Astrocyte of the spinal cord (primary cell): ENCODE measurements at regions not wholly inside any gene's neighbourhood (a gene's known extent, or its start where the extent isn't known, plus 50 kb on each side); places are given as distances from the start of the nearest gene placed in this dataset.
A peak's percentile ranks its signal among the peaks of the same experiment; 100 is the strongest.

ENCODE experiments used
- DNase-seq: peaks from one replicate; pipeline ENCODE4 v3.0.0; 2011; ENCODE audit warnings: low read depth, low spot score
- H3K4me3 ChIP-seq: 2 replicates; pipeline ENCODE4 v1.5.1; 2011; ENCODE audit warnings: low read depth, mild to moderate bottlenecking, low read length, moderate library complexity
- in situ Hi-C: cut with HindIII; loops from 2 replicates; pipeline ENCODE4 v1.10.0; 2017; ENCODE audit warnings: low sequenced_read_pairs
- TF ChIP-seq, protein P1 (sequence below): IDR thresholded peaks from 2 replicates; pipeline ENCODE4 v1.5.1; 2012; ENCODE audit warnings: low read depth, mild to moderate bottlenecking, low read length, inconsistent platforms

DNA sequence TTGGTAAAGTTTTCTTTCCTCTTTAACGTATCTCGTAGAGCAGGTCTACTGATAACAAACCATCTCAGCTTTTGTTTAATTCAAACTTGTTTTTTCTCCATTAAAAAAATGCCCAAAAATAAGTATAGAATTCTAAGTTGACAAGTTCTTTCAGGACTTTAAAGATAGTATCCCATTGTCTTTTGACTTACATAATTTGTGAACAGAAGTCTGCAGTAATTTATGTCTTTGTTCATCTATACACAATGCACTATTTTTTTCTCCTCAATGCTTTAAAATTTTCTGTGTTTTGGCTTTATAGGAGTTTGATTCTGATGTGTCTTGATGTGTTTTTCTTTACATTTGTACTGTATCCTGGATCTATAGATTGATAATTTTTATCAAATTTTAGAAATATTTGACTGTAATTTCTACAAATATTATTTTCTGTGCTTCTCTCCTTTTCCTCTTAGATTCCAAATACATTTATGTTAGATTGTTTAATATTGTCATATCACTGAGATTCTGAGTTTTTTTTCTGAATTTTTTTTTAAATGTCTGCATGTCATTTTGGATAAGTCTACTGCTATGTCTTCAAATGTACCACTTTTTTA lies 143.3 kb downstream of the FTCDNL1 start:
- no peak overlapping the region for H3K4me3 ChIP-seq
- in situ Hi-C loops, result no loop called here
- TF ChIP-seq, protein P1, sequence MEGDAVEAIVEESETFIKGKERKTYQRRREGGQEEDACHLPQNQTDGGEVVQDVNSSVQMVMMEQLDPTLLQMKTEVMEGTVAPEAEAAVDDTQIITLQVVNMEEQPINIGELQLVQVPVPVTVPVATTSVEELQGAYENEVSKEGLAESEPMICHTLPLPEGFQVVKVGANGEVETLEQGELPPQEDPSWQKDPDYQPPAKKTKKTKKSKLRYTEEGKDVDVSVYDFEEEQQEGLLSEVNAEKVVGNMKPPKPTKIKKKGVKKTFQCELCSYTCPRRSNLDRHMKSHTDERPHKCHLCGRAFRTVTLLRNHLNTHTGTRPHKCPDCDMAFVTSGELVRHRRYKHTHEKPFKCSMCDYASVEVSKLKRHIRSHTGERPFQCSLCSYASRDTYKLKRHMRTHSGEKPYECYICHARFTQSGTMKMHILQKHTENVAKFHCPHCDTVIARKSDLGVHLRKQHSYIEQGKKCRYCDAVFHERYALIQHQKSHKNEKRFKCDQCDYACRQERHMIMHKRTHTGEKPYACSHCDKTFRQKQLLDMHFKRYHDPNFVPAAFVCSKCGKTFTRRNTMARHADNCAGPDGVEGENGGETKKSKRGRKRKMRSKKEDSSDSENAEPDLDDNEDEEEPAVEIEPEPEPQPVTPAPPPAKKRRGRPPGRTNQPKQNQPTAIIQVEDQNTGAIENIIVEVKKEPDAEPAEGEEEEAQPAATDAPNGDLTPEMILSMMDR, result no peak
- no peak for DNase-seq

DNA sequence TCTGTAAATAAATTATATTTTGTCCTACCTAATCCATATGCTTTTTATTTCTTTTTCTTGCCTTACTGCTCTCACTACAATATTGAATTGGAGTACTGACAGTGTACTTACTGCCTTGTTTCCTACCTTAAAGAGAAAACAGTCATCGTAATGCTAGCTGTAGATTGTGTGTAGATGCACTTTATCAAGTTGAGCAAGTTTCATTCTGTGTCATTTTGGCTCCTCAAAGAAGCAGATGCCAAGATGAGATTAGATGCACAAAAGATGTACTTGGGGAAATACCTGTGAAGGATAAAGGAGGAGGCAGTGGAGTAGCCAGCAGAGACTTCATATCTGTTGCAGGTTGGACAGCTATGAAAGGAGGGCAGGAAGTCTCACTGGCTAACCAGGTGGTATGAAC lies 145.5 kb downstream of the FTCDNL1 start:
- no peak overlapping the region for H3K4me3 ChIP-seq
- no peak for DNase-seq
- in situ Hi-C loops, result no loop called here
- TF ChIP-seq, protein P1, result no peak

DNA sequence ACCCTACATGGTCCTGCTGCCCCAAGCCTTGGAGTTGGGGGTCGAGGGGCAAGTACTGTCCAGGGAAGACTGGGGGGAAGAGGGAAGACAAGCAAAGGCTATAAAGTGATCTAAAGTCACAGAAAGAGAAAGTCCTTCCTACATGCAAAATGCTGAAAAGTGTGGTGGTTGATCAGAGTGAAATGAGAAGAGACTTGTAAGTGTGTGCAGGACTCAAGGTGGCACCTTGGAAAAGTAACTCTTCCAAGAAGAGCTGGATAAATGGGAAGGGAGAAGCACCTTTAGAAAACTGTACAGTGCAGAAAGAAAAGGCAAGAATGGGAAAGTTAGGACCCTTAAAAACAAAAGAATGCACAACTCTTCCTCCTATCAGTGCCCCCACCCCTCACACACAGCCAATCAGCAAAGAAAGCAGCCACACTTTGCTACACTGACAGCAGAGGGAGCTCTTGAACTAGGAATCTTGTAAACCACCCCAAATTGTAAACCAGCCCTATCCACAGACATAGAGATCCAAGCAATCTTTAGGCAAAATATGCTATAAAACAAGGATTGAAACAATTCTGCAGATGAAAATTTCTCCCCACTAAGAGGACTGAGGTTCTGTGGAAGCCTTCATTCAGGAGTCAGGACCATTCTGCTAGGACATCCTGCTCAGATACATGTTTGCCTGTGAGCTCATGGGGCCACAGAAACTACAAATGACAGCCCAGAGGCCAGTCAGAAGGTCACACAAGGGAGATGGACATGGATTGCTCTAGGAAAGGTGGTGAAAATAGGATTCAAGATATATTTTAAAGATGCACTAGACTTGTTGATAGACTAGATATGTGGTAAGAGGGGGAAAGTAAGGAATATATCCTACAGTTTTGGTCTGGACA lies 146.4 kb downstream of the FTCDNL1 start:
- DNase-seq, result no peak
- in situ Hi-C loops, result no loop called here
- TF ChIP-seq, protein P1, result peak; percentile 35
- no peak overlapping the region for H3K4me3 ChIP-seq

DNA sequence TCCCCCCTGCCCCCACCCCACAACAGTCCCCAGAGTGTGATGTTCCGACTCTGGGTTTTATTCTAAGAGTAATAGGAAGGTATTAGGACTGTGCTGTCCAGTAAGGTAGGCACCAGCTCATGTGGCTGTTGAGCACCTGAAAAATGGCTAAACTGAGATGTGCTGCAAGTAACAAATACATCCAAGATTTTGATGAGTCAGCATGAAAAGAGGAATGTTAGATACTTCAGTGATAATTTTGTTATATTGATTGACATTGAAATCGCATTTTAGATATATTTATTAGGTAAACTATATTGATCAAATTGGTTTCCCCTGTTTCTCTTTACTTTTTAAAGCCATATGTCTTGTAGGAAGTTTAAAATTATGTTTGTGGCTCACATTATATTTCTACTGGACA lies 147.8 kb downstream of the FTCDNL1 start:
- TF ChIP-seq, protein P1, result no peak
- in situ Hi-C loops, result no loop called here
- no peak for DNase-seq
- no peak overlapping the region for H3K4me3 ChIP-seq

DNA sequence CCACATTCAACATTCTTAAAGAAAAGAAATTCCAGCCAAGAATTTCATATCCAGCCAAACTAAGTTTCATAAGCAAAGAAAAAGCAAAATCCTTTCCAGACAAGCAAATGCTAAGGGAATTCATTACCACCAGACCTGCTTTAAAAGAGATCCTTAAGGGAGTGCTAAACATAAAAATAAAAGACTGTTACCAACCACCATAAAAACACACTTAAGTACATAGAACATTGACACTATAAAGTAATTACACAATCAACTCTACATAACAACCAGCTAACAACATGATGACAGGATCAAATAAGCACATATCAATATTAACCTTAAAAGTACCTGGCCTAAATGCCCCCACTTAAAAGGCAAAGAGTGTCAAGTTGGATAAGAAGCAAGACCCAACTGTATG lies 153.5 kb downstream of the FTCDNL1 start:
- H3K4me3 ChIP-seq, result no peak overlapping the region
- DNase-seq, result no peak
- in situ Hi-C loops, result no loop called here
- TF ChIP-seq, protein P1, result no peak

DNA sequence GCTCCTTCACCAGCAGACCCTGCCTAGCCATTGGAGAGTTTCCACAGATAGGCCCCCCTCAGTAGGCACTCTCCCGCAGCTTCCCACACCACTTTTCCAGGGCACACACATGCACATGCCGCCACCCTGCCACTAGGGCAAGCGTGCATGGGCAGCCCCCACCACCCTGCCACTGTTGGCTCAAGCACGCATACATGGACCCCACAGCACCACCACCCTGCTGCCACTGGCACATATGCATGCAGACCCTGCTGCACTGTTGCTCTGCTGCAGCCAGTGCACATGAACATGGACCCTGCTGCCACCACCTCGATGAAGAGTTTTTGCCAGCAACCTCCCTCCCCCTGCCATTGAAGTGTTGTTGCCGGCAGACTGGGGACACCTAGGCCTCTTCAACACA lies 154.9 kb downstream of the FTCDNL1 start:
- in situ Hi-C loops, result no loop called here
- no peak overlapping the region for H3K4me3 ChIP-seq
- TF ChIP-seq, protein P1, result no peak
- no peak for DNase-seq
